Activated CD4-positive, alpha-beta T cell treated with anti-CD3 and anti-CD28 coated beads for 4 hours (primary cell): ENCODE measurements at regions not wholly inside any gene's neighbourhood (a gene's known extent, or its start where the extent isn't known, plus 50 kb on each side); places are given as distances from the start of the nearest gene placed in this dataset.
"Not testable (repeated sequence)": the region's sequence is repeated elsewhere in the genome, so short reads cannot be mapped to it uniquely, and the experiment has no call there.

Source experiments
- DNase-seq, 2 donors: peaks; one replicate each; pipeline ENCODE4 v3.0.0-alpha.2; 2020

DNA sequence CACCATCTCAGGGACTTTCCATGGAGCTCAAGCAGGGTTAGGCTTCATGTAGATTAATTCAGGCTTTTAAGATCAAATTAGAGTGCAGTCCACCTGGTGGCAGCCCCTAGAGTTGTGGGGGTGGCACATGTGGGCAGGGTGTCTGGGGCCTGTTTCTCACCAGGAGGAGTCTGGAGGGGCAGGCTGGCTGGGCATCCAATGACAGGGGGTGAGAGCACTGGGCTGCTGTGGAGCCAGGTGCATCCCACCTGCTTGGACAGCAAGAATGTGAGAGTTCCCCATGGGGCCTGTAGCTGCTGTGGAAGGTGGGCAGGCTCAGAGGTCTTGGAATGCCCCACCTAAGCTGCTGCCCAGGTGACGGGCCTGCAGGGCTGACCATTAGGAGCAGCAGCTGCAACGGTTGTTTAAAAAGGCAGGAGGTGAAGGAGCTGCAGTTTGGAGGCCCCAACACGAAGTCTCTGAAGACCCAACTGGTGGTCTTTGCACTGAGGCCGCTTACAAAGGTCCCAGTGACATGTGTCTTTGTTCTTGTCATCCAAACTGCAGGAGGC, 686.3 kb upstream of the HS6ST1 start:
- DNase-seq = no peak

DNA sequence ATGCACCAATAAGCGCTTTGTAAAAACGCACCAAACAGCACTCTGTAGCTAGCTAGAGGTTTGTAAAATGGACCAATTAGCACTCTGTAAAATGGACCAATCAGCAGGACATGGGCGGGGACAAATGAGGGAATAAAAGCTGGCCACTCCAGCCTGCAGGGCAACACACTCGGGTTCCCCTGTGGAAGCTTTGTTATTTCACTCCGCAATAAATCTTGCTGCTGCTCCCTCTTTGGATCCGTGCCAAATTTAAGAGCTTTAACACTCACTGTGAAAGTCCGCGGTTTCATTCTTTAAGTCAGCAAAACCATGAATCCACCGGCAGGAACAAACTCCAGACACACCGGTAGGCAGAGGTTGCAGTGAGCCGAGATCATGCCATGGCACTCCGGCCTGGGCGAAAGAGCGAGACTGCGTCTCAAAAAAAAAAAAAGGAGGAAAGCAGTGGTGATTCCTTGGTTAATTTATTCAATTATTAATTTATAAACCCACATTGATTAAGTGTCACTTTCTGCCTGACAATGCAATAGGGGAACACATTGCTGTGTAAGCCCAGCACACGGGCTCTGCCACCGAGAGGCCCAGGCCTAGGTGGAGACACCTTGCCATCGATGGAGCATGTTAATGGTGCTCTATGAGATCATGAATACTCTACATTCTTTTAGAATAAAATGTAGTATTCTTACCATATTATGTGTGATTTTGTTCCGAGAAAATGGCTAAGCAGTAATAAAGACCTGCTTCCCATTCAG, 687.6 kb upstream of the HS6ST1 start:
- DNase-seq = no peak

DNA sequence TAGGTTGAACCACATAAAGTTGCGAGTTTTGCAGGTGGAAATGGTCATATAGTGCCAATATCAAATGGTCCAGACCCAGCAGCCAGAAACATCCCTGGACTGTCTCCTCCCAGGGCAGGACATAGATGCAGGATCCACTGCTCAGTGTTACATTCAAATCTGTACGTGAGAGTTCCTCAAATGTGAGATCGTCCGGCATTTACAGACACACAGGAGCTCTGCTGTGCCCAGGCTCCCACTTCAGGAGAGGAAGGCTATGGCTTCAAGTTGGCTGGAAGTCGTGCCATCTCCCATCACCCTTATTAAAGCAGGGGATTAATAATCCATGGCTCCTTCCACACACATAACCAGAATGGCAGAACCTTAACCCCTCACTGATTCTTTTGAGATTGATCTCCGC, 688.2 kb upstream of the HS6ST1 start:
- no peak for DNase-seq

DNA sequence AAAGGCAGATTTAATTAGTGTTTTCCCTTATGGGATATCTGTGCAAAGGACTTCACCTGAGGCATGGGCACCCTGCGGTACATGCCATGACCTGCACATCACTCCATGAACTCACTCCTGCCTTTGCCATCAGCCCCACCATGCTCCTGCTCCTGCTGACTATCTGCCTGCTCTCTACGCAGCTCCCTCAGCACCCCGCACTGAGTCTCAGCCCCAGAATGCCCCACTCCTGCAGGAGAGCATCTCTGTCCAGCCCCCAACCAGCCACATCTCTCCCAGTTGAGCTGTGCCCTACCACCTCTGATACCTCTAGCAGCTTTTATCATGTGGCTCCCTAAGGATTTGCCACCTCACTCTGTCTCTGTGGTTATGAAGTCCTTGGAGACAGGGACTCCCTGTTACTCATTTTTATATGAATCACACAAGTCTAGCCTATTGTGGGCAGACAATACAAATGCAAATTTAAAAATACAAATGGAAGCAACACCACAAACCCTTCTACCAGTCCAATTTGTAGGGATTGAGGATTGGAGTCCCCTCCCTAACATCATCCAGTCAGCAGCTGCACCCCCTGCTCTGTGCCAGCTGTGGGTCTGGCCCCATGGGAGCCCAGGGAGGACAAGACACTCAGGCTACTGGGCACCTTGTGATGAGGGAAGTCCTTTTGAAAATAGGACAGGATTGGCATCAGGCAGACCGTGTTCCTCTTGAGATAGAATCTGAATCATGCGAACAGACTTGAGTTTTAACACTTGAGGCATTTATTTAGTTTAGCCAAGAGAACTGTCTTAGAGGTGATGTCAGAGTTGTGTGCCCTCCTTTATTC, 689.6 kb upstream of the HS6ST1 start:
- DNase-seq = no peak

DNA sequence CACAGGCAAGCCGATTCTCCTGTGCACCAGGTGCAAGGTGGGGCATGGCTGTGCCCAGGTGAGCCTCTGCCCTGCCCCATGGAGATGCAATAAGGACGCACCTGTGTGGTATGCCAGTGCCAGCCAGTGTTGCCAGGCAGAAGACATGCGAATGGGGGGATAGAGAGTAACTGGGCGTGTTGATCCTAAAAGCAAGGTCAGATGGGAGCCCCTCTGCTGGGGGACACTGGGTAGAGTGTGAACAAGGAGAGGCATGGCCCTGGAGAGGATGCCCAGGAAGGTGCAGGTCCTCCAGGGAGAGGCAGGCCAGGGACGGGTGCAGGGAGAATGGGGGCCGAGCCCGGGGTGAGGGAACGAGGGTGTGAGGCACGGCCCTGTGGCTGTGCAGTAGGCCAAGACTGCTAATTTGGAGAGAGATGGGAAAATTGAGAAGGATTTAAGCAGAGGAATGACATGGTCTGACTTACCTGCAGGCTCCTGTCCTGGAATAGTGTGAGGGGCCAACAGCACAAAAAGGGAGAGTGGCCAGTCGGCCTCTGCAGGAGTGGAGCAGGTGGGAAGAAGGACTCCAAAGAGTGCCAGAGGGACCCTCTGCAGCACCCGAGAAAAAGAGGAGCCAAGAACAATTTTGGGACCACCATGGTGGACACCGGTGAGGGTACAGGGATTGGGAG, 690.4 kb upstream of the HS6ST1 start:
- DNase-seq = no peak

DNA sequence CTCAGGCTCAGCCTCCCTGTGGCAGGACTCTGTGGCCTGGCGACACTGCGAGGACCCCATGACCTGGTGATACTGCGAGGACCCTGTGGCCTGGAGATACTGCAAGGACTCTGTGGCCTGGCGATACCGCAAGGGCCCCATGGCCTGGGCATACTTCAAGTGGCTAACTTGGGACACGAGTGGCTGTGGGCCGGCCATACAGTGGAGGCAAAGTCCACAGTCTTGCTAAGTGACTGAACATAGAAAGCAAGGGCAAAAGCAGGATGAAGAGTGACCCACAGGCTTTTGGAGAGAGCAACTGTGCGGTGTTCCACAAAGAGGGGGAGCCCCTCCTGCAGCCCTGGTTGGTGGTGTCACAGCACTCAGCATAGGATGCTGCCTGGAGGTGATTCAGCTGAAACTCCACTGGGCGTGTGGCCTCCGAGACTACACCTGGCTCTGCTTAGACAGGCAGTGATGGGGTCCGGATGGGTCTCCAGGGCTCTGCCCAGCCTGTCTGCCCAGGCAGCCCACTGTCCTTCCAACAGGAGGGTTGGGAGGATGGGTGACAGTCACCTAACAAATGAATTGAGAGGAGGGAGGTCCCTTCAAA, 691.0 kb upstream of the HS6ST1 start:
- no peak for DNase-seq

DNA sequence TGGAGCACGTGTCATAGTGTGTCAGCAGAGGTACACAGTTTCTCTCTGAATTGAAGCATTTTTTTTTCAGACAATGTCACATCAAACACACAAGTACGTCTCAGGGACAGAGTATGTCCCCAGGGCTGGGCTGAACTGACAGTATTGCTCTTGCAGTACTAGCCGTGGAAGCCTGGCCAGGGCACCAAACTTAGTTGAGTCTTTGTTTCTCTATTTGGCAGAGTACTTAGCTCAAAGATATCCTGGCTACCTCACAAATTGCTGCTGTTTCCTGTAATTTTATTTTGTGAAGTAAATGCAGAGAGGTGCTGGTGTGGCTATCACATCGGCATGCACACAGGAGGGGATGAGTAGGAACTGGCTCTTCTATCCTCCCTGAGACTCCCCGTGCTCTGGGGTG, 691.6 kb upstream of the HS6ST1 start:
- DNase-seq = no peak

DNA sequence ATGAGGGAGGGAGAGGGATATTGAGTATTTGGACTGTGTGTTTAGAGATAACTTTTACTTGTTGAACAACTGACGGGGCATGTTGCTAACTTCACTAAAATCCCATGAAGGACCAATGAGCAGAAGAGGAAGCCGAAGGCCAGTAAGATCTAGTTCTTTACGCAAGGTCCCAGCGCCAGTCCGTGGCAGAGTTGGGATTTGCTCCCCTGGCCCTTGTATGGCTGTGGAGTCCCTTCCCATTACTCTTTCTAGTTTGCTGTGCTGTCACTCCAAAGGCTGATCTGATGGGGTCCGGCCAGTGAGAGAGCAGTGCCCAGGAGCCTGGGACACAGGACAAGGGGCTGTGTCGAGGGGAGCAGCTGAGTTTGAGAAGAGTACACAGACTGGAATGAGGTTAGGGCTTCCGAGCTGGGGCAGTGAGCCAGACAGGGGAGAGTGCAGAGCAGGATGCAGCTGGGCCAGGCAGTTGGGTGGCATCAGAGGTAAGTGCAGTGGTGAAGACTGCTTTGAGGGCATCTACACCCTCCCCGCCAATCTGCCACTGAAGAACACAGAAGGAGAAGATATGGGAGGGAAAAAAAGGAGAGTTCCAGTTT, 692.9 kb upstream of the HS6ST1 start:
- no peak for DNase-seq

DNA sequence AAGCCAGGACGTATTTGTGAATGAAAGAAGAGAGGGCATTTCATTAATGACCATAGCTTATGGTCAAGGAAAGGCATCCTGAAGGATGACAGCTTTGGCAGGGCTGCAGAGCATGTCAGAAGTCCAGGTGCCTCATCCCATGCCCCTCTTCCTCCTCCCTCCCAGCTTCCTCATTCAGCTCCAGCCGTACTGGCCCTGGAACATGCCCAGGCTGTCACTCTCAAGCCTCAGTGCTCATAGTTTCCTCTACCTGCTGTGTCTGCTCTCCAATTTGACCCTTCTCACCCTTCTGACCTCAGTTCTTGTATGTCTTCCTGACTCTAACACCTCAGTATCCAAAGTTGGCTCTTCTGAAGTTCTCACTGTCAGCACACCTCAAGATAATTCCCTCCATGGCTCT, 695.8 kb upstream of the HS6ST1 start:
- no peak for DNase-seq

DNA sequence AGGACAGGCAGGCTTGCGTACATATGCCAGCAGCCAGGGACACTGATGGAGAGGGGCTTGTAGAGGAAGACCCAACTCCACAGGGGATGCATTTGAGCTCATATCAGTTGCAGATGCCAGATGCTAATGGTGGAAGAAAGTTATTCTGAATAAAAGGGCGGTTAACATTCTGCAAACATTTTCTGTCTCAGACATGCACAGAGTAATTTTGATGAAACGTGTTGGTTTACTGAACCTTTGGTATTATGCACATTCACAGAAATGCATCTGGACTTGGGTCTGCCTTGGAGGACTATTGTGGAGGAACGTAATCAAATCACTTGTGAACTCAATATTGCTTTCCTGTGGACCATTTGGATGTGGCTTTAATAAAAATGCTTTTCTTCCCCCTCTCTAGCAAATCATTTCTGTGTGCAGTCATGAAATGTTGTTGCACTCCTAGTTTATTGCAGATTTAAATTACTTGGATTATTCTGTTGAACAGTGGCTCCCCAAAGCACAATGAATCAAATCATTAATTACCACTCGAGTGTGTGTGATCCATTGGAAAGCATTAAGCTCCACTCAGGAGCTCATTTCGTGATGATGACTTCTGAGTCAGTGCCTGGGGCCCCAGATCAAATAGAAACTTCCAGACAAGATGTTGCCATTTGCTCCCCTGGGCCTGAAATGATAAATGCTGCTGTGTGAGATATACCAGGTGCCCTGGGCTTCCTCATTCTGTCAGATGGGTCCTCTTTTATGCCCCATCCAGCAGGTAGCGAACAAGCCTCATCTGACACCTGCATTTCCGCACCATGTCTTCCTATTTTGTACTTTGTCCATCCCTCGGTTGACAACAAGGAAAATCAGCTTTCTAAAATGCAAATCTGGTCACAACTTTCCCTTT, 697.0 kb upstream of the HS6ST1 start:
- DNase-seq = no peak

DNA sequence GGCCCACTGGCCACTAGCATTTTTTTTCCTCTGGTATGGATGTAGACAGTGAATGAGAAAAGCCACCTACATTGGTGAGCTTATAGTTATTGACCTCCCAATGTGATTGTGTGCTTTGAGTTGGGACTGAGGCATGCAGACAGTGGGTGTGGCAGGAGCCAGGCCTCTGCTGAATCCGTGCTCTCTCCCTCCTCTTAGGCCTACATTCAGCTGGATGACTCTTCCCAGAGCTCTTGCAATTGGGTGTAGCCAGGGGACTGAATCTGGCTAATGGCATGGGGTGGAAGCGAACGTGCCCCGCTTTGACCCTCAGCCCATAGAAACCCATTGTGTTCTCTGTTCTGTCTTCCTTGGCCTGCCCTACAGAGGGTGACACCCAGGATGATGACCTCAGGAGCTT, 698.3 kb upstream of the HS6ST1 start:
- no peak for DNase-seq

DNA sequence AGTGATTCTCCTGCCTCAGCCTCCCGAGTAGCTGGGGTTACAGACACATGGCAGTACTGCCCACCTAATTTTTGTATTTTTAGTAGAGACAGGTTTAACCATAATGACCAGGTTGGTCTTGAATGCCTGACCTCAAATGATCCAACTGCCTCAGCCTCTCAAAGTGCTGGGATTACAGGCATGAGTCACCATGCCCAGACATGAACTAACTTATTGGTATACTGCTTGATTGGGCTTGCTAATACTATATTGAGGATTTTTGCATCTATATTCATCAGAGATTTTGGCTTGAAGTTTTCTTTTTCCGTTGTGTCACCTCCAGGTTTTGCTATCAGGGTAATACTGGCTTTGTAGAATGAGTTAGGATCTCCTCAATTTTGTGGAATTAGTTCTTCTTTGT, 706.1 kb upstream of the HS6ST1 start:
- no peak for DNase-seq

DNA sequence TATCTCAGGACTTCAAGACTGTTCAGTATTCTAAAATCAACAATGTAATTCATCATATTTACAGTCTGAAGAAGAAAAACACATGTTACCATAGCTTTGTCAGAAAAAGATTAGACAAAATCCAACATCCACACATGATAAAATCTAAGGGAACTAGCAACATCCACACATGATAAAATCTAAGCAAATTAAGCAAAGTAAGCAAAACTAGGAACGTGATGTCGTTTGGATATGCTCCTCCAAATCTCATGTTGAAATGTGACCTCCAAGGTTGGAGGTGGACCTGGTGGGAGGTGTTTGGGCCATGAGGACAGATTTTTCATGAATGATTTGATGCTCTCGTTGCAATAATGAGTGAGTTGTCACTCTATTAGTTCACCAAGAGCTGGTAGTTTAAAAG, 717.3 kb upstream of the HS6ST1 start:
- no peak for DNase-seq

DNA sequence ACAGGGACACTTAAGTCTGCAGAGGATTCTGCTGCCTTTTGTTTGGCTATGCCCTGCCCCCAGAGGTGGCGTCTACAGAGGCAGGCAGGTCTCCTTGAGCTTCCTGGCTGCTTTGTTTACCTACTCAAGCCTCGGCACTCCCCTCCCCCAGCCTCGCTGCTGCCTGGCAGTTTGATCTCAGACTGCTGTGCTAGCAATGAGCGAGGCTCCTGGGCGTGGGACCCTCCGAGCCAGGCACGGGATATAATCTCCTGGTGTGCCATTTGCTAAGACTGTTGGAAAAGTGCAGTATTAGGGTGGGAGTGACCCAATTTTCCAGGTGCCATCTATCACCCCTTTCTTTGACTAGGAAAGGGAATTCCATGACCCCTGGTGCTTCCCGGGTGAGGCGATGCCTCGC, 725.0 kb upstream of the HS6ST1 start:
- DNase-seq = not testable (repeated sequence)

DNA sequence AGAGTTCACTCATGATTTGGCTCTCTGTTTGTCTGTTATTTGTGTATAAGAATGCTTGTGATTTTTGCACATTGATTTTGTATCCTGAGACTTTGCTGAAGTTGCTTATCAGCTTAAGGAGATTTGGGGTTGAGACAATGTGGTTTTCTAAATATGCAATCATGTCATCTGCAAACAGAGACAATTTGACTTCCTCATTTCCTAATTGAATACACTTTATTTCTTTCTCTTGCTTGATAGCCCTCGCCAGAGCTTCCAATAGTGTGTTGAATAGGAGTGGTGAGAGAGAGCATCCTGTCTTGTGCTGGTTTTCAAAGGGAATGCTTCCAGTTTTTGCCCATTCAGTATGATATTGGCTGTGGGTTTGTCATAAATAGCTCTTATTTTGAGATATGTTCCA, 727.8 kb upstream of the HS6ST1 start:
- not testable (repeated sequence) for DNase-seq

DNA sequence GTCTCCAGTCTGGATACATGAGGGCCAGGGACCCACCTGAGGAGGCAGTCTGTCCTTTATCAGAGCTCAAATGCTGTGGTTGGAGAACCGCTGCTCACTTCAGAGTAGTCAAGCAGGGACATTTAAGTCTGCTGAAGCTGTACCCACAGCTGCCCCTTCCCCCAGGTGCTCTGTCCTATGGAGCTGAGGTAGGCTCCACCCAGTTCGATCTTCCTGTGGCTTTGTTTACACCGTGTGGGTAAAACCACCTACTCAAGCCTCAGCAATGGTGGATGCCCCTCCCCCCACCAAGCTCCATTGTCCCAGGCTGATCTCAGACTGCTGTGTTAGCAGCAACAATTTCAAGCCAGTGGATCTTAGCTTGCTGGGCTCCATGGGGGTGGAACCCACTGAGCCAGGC, 731.4 kb upstream of the HS6ST1 start:
- no peak for DNase-seq

DNA sequence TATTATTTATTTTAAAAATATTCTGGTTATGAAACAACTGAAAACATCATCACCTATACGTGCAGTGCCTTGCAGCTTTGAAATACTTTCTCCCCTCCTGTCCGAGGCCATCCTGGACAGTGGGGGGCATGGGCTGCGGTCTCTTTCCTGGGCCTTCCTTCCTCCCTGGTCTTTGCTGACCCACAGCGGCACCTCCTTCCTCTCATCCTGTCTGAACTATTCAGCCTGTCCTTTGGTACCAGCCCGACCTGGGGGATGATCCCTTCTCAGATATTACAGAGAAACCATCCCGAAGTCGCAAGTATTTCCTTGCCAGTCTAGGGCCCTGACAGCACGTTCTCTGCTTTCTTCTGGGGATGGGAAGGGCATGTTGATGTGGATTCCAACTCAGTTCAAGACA, 736.6 kb upstream of the HS6ST1 start:
- no peak for DNase-seq

DNA sequence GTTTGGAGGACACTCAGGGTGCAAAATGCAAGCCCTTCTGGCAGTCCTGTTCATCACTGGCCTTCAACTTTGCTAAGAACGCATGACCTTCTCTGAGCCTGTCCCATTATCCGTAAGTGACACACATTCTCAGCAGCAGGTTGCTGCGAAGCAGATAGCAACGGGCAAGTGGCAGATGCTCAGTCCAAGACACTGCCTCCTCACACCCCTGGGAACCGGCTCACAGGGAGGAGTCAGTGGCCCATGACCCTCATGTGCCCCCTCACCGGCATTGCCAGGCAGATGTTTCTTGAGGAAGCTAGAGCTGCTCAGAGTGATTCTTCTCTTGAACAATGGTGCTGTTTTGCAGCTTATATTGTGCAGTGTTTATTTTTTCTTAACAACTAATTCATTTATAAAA, 737.2 kb upstream of the HS6ST1 start:
- DNase-seq = no peak

DNA sequence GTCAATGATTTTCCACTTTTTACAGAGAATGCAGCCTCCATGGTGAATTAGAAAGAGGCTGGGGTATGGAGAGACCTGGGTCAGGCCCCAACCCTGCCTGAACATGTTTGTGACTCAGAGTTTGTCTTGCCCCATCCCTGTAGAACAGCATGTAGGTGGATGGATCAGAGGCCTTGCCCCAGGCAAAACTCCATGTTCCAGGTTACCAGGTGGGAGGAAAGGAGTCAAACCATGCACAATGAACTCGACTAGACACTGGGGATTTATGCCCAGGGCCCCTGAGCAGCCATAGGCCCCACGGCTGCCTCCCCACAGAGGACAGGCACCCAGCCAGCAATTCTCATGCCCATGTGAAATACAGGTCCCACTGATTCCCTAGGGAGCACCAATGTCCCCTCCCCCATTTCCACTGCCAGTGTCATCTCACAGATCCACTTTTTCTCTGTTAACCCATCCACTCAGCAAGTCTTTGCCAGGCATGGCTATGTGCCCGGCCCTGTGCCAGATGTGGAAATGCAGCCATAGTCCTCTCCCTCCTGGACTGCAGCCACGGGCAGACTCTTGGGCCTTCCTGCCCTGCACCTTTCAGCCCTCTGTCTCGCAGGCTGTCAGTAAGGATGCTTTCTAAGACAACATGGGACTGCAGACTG, 737.8 kb upstream of the HS6ST1 start:
- DNase-seq = no peak

DNA sequence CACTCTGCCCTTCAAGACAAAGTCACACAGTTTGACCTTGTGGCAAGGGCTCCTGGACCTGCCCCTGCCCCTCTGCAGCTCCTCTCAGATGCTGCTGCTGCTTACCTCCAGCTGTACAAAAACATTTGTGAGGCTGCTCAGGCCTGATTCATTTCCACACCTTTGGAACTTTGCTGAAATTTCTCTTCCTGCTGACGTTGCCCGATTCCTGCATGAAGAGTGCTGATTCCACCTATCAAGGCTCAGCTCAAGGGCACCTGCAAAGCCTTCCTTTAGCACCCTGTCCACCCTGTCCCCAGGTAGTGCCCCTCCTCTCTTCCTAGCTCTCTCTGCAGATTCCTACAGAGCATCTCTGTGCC, 738.3 kb upstream of the HS6ST1 start:
- DNase-seq = no peak

DNA sequence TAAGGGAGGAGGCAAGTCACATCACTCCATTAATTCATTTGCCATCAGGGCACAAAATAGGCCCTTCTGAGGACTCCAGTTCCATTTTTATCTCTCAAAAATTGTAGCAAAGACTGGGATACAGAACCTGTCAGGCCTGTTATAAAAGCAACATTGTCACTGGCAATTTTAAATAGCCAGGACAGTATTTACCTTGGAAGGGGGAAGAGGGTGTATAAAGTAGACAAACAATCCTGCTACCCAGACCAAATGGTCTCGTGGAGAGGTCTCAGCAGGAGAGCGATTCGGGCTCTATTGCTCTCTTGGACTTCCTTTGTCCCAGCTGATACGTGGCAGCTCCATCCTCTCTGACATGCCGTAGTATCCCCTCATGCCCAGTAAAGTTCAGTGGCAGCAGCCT, 740.3 kb upstream of the HS6ST1 start:
- DNase-seq = no peak
